ENCODE measurements at regions not wholly inside any gene's neighbourhood (a gene's known extent, or its start where the extent isn't known, plus 50 kb on each side); places are given as distances from the start of the nearest gene placed in this dataset.

GRCh38 chr12:104850781-104851180 lies 107.3 kb downstream of the SLC41A2 start:
- DNase-seq (ENCODE audit: low read depth), result no peak
- TF ChIP-seq CTCF (IDR thresholded peaks at IDR 0.05; ENCODE audit: insufficient read depth, low read length), result no peak

GRCh38 chr12:104846056-104846767 lies 111.9 kb downstream of the SLC41A2 start:
- DNase-seq (ENCODE audit: low read depth), result peak; percentile 77
- no peak overlapping the region for H3K4me3 ChIP-seq (ENCODE audit: low read depth, low read length)
- TF ChIP-seq CTCF (IDR thresholded peaks at IDR 0.05; ENCODE audit: insufficient read depth, low read length), result no peak

More at GRCh38 chr12:104850781-104851180, 107.3 kb downstream of the SLC41A2 start:
- no peak overlapping the region for H3K4me3 ChIP-seq (ENCODE audit: low read depth, low read length)

- no peak for TF ChIP-seq CTCF (IDR thresholded peaks at IDR 0.05; ENCODE audit: insufficient read depth, low read length)
Observed at GRCh38 chr12:104844123-104844522, 114.0 kb downstream of the SLC41A2 start.

GRCh38 chr12:104840262-104840661 lies 117.8 kb downstream of the SLC41A2 start:
- TF ChIP-seq CTCF (IDR thresholded peaks at IDR 0.05; ENCODE audit: insufficient read depth, low read length), result no peak
- DNase-seq (ENCODE audit: low read depth), result no peak
- H3K4me3 ChIP-seq (ENCODE audit: low read depth, low read length), result no peak overlapping the region

More at GRCh38 chr12:104844123-104844522, 114.0 kb downstream of the SLC41A2 start:
- no peak for DNase-seq (ENCODE audit: low read depth)
- no peak overlapping the region for H3K4me3 ChIP-seq (ENCODE audit: low read depth, low read length)

- no peak for DNase-seq (ENCODE audit: low read depth)
- TF ChIP-seq CTCF (IDR thresholded peaks at IDR 0.05; ENCODE audit: insufficient read depth, low read length), result no peak
- H3K4me3 ChIP-seq (ENCODE audit: low read depth, low read length), result no peak overlapping the region
Observed at GRCh38 chr12:104835317-104835716, 122.8 kb downstream of the SLC41A2 start.

GRCh38 chr12:104834607-104835006 lies 123.5 kb downstream of the SLC41A2 start:
- no peak for DNase-seq (ENCODE audit: low read depth)
- no peak overlapping the region for H3K4me3 ChIP-seq (ENCODE audit: low read depth, low read length)
- no peak for TF ChIP-seq CTCF (IDR thresholded peaks at IDR 0.05; ENCODE audit: insufficient read depth, low read length)

- H3K4me3 ChIP-seq (ENCODE audit: low read depth, low read length), result no peak overlapping the region
- no peak for TF ChIP-seq CTCF (IDR thresholded peaks at IDR 0.05; ENCODE audit: insufficient read depth, low read length)
- no peak for DNase-seq (ENCODE audit: low read depth)
Observed at GRCh38 chr12:104833756-104834155, 124.3 kb downstream of the SLC41A2 start.

All from fibroblast of the aortic adventitia (primary cell).